Fibroblast of lung (primary cell): ENCODE measurements at regions not wholly inside any gene's neighbourhood (a gene's known extent, or its start where the extent isn't known, plus 50 kb on each side); places are given as distances from the start of the nearest gene placed in this dataset.
A peak's percentile ranks its signal among the peaks of the same experiment; 100 is the strongest.

ENCODE experiments used
- DNase-seq, 2 donors: peaks; one replicate each; pipeline versions ENCODE4 v3.0.0 to v3.0.0-alpha.2; 2010; ENCODE audit warnings: low read depth in 2 of 2
- H2AFZ ChIP-seq: 2 replicates; pipeline ENCODE4 v1.5.1; 2012; ENCODE audit warnings: low read length, control low read depth, inconsistent platforms
- H3K27ac ChIP-seq: 2 replicates; pipeline ENCODE4 v1.5.1; 2011; ENCODE audit warnings: low read length, control low read depth; ENCODE audit not compliant: insufficient read depth
- H3K27me3 ChIP-seq: 2 replicates; pipeline ENCODE4 v1.5.1; 2011; ENCODE audit warnings: mild to moderate bottlenecking, low read length; ENCODE audit not compliant: control insufficient read depth, insufficient read depth
- H3K36me3 ChIP-seq: 2 replicates; pipeline ENCODE4 v1.5.1; 2011; ENCODE audit warnings: low read length; ENCODE audit not compliant: control insufficient read depth, insufficient read depth
- H3K4me1 ChIP-seq: 2 replicates; pipeline ENCODE4 v1.5.1; 2011; ENCODE audit warnings: low read length; ENCODE audit not compliant: control insufficient read depth, insufficient read depth; ENCODE audit errors: extremely low read depth
- H3K4me2 ChIP-seq: 2 replicates; pipeline ENCODE4 v1.5.1; 2011; ENCODE audit warnings: low read length, control low read depth; ENCODE audit not compliant: insufficient read depth; ENCODE audit errors: extremely low read depth
- H3K4me3 ChIP-seq, 4 experiments: fragments of 200-600 bp in 1 of 4; sonication (generic) in 1 of 4; replicated peaks in 1 of 4; 2 replicates each; pipeline ENCODE4 v1.5.1; 2011 to 2016; ENCODE audit warnings: low read length in 4 of 4, low read depth in 3 of 4, mild to moderate bottlenecking in 3 of 4, control low read depth in 2 of 4, inconsistent platforms in 1 of 4, mixed read lengths in 1 of 4; ENCODE audit not compliant: insufficient read depth in 1 of 4; ENCODE audit errors: control extremely low read depth in 1 of 4
- H3K79me2 ChIP-seq: 2 replicates; pipeline ENCODE4 v1.5.1; 2012; ENCODE audit warnings: mild to moderate bottlenecking, low read length, inconsistent platforms; ENCODE audit not compliant: control insufficient read depth, insufficient read depth
- H3K9ac ChIP-seq: 2 replicates; pipeline ENCODE4 v1.5.1; 2011; ENCODE audit warnings: mild to moderate bottlenecking, low read length, control low read depth; ENCODE audit not compliant: insufficient read depth
- H3K9me3 ChIP-seq: 2 replicates; pipeline ENCODE4 v1.5.1; 2012; ENCODE audit warnings: low read depth, low read length; ENCODE audit not compliant: control insufficient read depth, insufficient read depth
- H4K20me1 ChIP-seq: 2 replicates; pipeline ENCODE4 v1.5.1; 2011; ENCODE audit warnings: low read length; ENCODE audit not compliant: control insufficient read depth, insufficient read depth; ENCODE audit errors: extremely low read depth
- CTCF ChIP-seq, 2 donors: IDR thresholded peaks in 1 of 2; conservative IDR thresholded peaks in 1 of 2; 1 replicate in 1 of 2; 2 replicates in 1 of 2; pipeline ENCODE4 v1.5.1; 2011 to 2012; ENCODE audit warnings: low read length in 2 of 2, control low read depth in 1 of 2, inconsistent platforms in 1 of 2, low read depth in 1 of 2, mild to moderate bottlenecking in 1 of 2
- EZH2 ChIP-seq: IDR thresholded peaks from 2 replicates; pipeline ENCODE4 v1.5.1; 2012; ENCODE audit warnings: low read length, control low read depth, mild to moderate bottlenecking; ENCODE audit errors: missing control alignments

GRCh38 chr5:122237906-122238305 is 74.1 kb upstream of the SNCAIP start:
- Histone ChIP-seq H3K4me2 (no peak overlapping the region), H3K27me3 (no peaks in the 10 kb centered on the region), H4K20me1 (no peaks in the 10 kb centered on the region), H3K36me3 (no peaks in the 10 kb centered on the region), H3K79me2 (no peaks in the 10 kb centered on the region), H3K9me3 (no peaks in the 10 kb centered on the region), H3K4me3 (no peak overlapping the region), H3K27ac (no peak overlapping the region), H3K9ac (no peak overlapping the region), H3K4me1 (no peaks in the 10 kb centered on the region), H2AFZ (no peak overlapping the region)
- TF ChIP-seq EZH2 (no peak), CTCF (conservative IDR thresholded peaks at IDR 0.05 in 1 of 2, IDR thresholded peaks at IDR 0.05 in 1 of 2; ENCODE audit: low read depth in 1 of 2, low read length in 2 of 2) (no peak)
- DNase-seq = no peak

- Histone ChIP-seq H2AFZ (no peak overlapping the region), H3K9me3 (no peaks in the 10 kb centered on the region), H3K4me1 (no peaks in the 10 kb centered on the region), H3K36me3 (no peaks in the 10 kb centered on the region), H3K9ac (no peak overlapping the region), H3K27me3 (no peaks in the 10 kb centered on the region), H3K79me2 (no peaks in the 10 kb centered on the region), H3K4me2 (no peak overlapping the region), H4K20me1 (no peaks in the 10 kb centered on the region), H3K4me3 (no peak overlapping the region), H3K27ac (no peak overlapping the region)
- peak in 1 of 2 donors; percentile 11 for DNase-seq
- no peak for TF ChIP-seq EZH2
- no peak for TF ChIP-seq CTCF (conservative IDR thresholded peaks at IDR 0.05 in 1 of 2, IDR thresholded peaks at IDR 0.05 in 1 of 2; ENCODE audit: low read depth in 1 of 2, low read length in 2 of 2)
Measured at GRCh38 chr5:122252319-122252718, 59.7 kb upstream of the SNCAIP start.

GRCh38 chr5:122253794-122254193 is 58.2 kb upstream of the SNCAIP start:
- DNase-seq = no peak
- Histone ChIP-seq H4K20me1 (no peaks in the 10 kb centered on the region), H3K9ac (no peak overlapping the region), H3K4me3 (no peak overlapping the region), H3K4me1 (no peaks in the 10 kb centered on the region), H3K9me3 (no peaks in the 10 kb centered on the region), H3K4me2 (no peak overlapping the region), H3K79me2 (no peaks in the 10 kb centered on the region), H3K27ac (no peak overlapping the region), H2AFZ (no peak overlapping the region), H3K27me3 (no peaks in the 10 kb centered on the region), H3K36me3 (no peaks in the 10 kb centered on the region)
- no peak for TF ChIP-seq CTCF (conservative IDR thresholded peaks at IDR 0.05 in 1 of 2, IDR thresholded peaks at IDR 0.05 in 1 of 2; ENCODE audit: low read depth in 1 of 2, low read length in 2 of 2)
- TF ChIP-seq EZH2 = no peak
